ENCODE measurements at regions not wholly inside any gene's neighbourhood (a gene's known extent, or its start where the extent isn't known, plus 50 kb on each side); places are given as distances from the start of the nearest gene placed in this dataset.
"Not testable (repeated sequence)": the region's sequence is repeated elsewhere in the genome, so short reads cannot be mapped to it uniquely, and the experiment has no call there.

DNA sequence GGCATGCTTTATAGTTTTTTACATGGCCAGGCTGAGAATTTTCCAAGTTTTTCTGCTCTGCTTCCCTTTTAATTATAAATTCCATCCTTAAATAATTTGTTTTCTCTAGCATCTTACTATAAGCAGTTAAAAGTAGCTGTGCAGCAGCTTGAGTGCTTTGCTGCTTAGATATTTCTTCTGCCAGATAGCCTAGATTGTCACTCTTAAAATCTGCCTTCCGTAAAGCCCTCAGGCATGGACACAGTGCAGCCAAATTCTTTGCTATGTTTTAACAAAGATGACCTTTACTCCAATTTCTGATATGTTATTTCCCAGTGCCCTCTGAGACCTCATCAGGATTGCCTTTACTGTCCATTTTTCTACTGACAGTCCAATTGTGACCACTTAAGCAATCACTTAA is 92.6 kb upstream of the SGK1 start:
- no peak overlapping the region for H3K4me3 Mint-ChIP-seq
- peaks cover 3 to 11% (median 5%) of the 10 kb centered on the region in 5 donors for H3K9me3 Mint-ChIP-seq
- no peak overlapping the region for H3K27ac Mint-ChIP-seq
- Histone ChIP-seq H3K4me3 (ENCODE audit: low read length) (no peak overlapping the region), H3K4me1 (ENCODE audit: insufficient read depth, low read length) (no peaks in the 10 kb centered on the region), H3K27me3 (ENCODE audit: insufficient read depth, low read length, poor library complexity, severe bottlenecking) (no peaks in the 10 kb centered on the region), H3K36me3 (ENCODE audit: insufficient read depth, low read length) (no peaks in the 10 kb centered on the region), H3K27ac (ENCODE audit: low read depth, low read length) (no peak overlapping the region), H3K9me3 (ENCODE audit: low read length) (peaks cover 5% of the 10 kb centered on the region)
- peaks cover 0 to 10% (median 1%) of the 10 kb centered on the region in 3 donors for H3K36me3 Mint-ChIP-seq
- no peaks in the 10 kb centered on the region for H3K27me3 Mint-ChIP-seq
- DNase-seq: no peak
- CTCF ChIA-PET: no interaction called here
- no peaks in the 10 kb centered on the region for H3K4me1 Mint-ChIP-seq
- POLR2A ChIA-PET: no interaction called here

- no peak for DNase-seq
- Histone ChIP-seq H3K27ac (ENCODE audit: low read depth, low read length) (no peak overlapping the region), H3K4me3 (ENCODE audit: low read length) (no peak overlapping the region), H3K27me3 (ENCODE audit: insufficient read depth, low read length, poor library complexity, severe bottlenecking) (no peaks in the 10 kb centered on the region), H3K4me1 (ENCODE audit: insufficient read depth, low read length) (no peaks in the 10 kb centered on the region), H3K9me3 (ENCODE audit: low read length) (no peaks in the 10 kb centered on the region), H3K36me3 (ENCODE audit: insufficient read depth, low read length) (no peaks in the 10 kb centered on the region)
- CTCF ChIA-PET: no interaction called here
- no peaks in the 10 kb centered on the region for H3K4me1 Mint-ChIP-seq
- H3K36me3 Mint-ChIP-seq: peaks cover 0 to 5% (median 1%) of the 10 kb centered on the region in 3 donors
- POLR2A ChIA-PET: no interaction called here
- H3K4me3 Mint-ChIP-seq: no peak overlapping the region
- no peak overlapping the region for H3K27ac Mint-ChIP-seq
- no peaks in the 10 kb centered on the region for H3K27me3 Mint-ChIP-seq
- H3K9me3 Mint-ChIP-seq: peaks cover 0 to 4% (median 0%) of the 10 kb centered on the region in 5 donors
Measured at GRCh38 chr6:134407791-134408190, 89.9 kb upstream of the SGK1 start.

- no peaks in the 10 kb centered on the region for H3K27me3 Mint-ChIP-seq
- no peak overlapping the region for H3K27ac Mint-ChIP-seq
- H3K9me3 Mint-ChIP-seq: no peaks in the 10 kb centered on the region
- peaks cover 0 to 4% (median 1%) of the 10 kb centered on the region in 3 donors for H3K36me3 Mint-ChIP-seq
- ChIA-PET CTCF (no interaction called here), POLR2A (no interaction called here)
- Histone ChIP-seq H3K27ac (ENCODE audit: low read depth, low read length) (no peak overlapping the region), H3K27me3 (ENCODE audit: insufficient read depth, low read length, poor library complexity, severe bottlenecking) (no peaks in the 10 kb centered on the region), H3K4me3 (ENCODE audit: low read length) (no peak overlapping the region), H3K9me3 (ENCODE audit: low read length) (no peaks in the 10 kb centered on the region), H3K36me3 (ENCODE audit: insufficient read depth, low read length) (no peaks in the 10 kb centered on the region), H3K4me1 (ENCODE audit: insufficient read depth, low read length) (no peaks in the 10 kb centered on the region)
- no peaks in the 10 kb centered on the region for H3K4me1 Mint-ChIP-seq
- no peak for DNase-seq
- no peak overlapping the region for H3K4me3 Mint-ChIP-seq
Measured at GRCh38 chr6:134406311-134406710, 88.4 kb upstream of the SGK1 start.

DNA sequence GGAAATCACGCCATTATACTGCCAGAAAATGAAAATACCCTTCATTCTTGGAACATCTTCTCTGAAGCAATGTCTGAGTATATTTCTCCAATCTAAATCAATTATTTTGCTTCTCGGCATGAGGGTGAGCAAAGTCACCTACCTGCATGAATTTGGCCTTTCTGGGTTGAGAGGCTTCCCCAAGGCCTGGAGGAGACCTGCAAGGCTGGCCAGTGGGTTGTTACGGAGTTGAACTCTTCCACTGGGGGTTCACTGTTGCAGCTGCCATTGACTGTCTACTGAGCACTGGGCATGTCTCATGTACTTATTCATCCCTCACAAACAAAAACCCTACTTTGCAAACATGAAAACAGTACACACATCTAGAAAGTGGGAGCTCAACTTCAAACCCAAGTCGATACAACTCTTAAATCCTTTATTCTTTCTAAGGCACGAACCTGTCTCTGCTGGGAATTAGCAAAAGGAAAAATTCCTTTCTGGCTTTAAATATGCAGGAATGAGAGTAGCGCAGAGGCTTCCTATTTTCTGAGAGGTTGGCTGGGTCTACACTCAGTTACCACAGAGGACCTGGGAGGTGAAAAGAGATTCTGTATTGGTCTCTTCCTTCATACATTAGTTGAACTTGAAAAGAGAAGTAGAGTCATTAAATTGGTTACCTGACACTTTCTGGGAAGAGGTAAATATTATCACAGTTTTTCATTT is 87.6 kb upstream of the SGK1 start:
- POLR2A ChIA-PET: no interaction called here
- Mint-ChIP-seq H3K36me3 (no peaks in the 10 kb centered on the region), H3K4me3 (no peak overlapping the region), H3K4me1 (no peaks in the 10 kb centered on the region), H3K27ac (no peak overlapping the region), H3K27me3 (no peaks in the 10 kb centered on the region), H3K9me3 (no peaks in the 10 kb centered on the region)
- Histone ChIP-seq H3K4me1 (ENCODE audit: insufficient read depth, low read length) (no peaks in the 10 kb centered on the region), H3K27ac (ENCODE audit: low read depth, low read length) (no peak overlapping the region), H3K4me3 (ENCODE audit: low read length) (no peak overlapping the region), H3K27me3 (ENCODE audit: insufficient read depth, low read length, poor library complexity, severe bottlenecking) (no peaks in the 10 kb centered on the region), H3K9me3 (ENCODE audit: low read length) (no peaks in the 10 kb centered on the region), H3K36me3 (ENCODE audit: insufficient read depth, low read length) (no peaks in the 10 kb centered on the region)
- DNase-seq: no peak
- CTCF ChIA-PET: no interaction called here

- H3K27ac ChIP-seq (ENCODE audit: low read depth, low read length); POLR2A ChIA-PET; H3K36me3 Mint-ChIP-seq; H3K27ac Mint-ChIP-seq; H3K4me3 Mint-ChIP-seq; H3K27me3 ChIP-seq (ENCODE audit: insufficient read depth, low read length, poor library complexity, severe bottlenecking); CTCF ChIA-PET; DNase-seq; H3K4me1 ChIP-seq (ENCODE audit: insufficient read depth, low read length); H3K27me3 Mint-ChIP-seq; H3K9me3 Mint-ChIP-seq; H3K9me3 ChIP-seq (ENCODE audit: low read length); H3K4me1 Mint-ChIP-seq; H3K36me3 ChIP-seq (ENCODE audit: insufficient read depth, low read length); H3K4me3 ChIP-seq (ENCODE audit: low read length): not testable (repeated sequence)
Measured at GRCh38 chr6:134403312-134403711, 85.4 kb upstream of the SGK1 start.

GRCh38 chr6:134402372-134402984 is 84.6 kb upstream of the SGK1 start:
- DNase-seq: no peak
- H3K27ac ChIP-seq (ENCODE audit: low read depth, low read length): no peak overlapping the region
- no peaks in the 10 kb centered on the region for H3K4me1 ChIP-seq (ENCODE audit: insufficient read depth, low read length)
- H3K36me3 ChIP-seq (ENCODE audit: insufficient read depth, low read length): no peaks in the 10 kb centered on the region
- no peaks in the 10 kb centered on the region for H3K27me3 ChIP-seq (ENCODE audit: insufficient read depth, low read length, poor library complexity, severe bottlenecking)
- ChIA-PET CTCF (no interaction called here), POLR2A (interaction anchor here (0.6 kb wide), 1 partner anchor 239 kb away, joined by 6 read pairs; no protein-coding TSS in a partner anchor)
- Mint-ChIP-seq H3K4me1 (no peaks in the 10 kb centered on the region), H3K36me3 (no peaks in the 10 kb centered on the region), H3K4me3 (no peak overlapping the region), H3K27ac (peak overlapping the region in 1 of 8 donors; percentile 34), H3K9me3 (no peaks in the 10 kb centered on the region), H3K27me3 (no peaks in the 10 kb centered on the region)
- H3K9me3 ChIP-seq (ENCODE audit: low read length): no peaks in the 10 kb centered on the region
- no peak overlapping the region for H3K4me3 ChIP-seq (ENCODE audit: low read length)

DNA sequence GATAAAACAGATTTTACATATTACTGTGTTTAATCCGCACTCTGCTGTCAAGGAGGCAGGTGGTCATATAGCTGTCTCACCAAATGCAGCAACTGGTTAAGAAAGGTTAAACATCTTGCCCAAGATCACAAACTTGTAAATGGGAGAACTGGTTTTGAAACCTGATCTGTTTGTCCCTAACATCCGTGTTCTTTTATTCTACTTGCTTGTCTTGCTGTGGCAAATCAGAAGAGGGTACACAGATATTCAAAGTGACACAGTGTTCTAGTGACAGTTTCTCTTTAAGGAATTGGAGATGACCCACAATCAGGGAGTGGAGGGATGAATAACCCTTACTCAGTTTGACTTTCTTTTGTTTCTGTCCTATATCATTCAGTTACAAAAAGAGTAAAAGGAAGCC is 83.0 kb upstream of the SGK1 start:
- no peak for DNase-seq
- H3K4me3 ChIP-seq (ENCODE audit: low read length): no peak overlapping the region
- Mint-ChIP-seq H3K4me1 (no peaks in the 10 kb centered on the region), H3K27ac (no peak overlapping the region), H3K36me3 (no peaks in the 10 kb centered on the region), H3K27me3 (no peaks in the 10 kb centered on the region), H3K9me3 (no peaks in the 10 kb centered on the region), H3K4me3 (no peak overlapping the region)
- ChIA-PET CTCF (no interaction called here), POLR2A (no interaction called here)
- H3K27ac ChIP-seq (ENCODE audit: low read depth, low read length): no peak overlapping the region
- no peaks in the 10 kb centered on the region for H3K36me3 ChIP-seq (ENCODE audit: insufficient read depth, low read length)
- no peaks in the 10 kb centered on the region for H3K9me3 ChIP-seq (ENCODE audit: low read length)
- H3K4me1 ChIP-seq (ENCODE audit: insufficient read depth, low read length): no peaks in the 10 kb centered on the region
- no peaks in the 10 kb centered on the region for H3K27me3 ChIP-seq (ENCODE audit: insufficient read depth, low read length, poor library complexity, severe bottlenecking)

- Histone ChIP-seq H3K4me1 (ENCODE audit: insufficient read depth, low read length) (no peaks in the 10 kb centered on the region), H3K4me3 (ENCODE audit: low read length) (no peak overlapping the region), H3K9me3 (ENCODE audit: low read length) (no peaks in the 10 kb centered on the region), H3K27ac (ENCODE audit: low read depth, low read length) (no peak overlapping the region), H3K36me3 (ENCODE audit: insufficient read depth, low read length) (no peaks in the 10 kb centered on the region), H3K27me3 (ENCODE audit: insufficient read depth, low read length, poor library complexity, severe bottlenecking) (no peaks in the 10 kb centered on the region)
- H3K27me3 Mint-ChIP-seq: peaks cover 0 to 3% of the 10 kb centered on the region in 2 donors
- CTCF ChIA-PET: no interaction called here
- DNase-seq: no peak
- no peak overlapping the region for H3K27ac Mint-ChIP-seq
- no peak overlapping the region for H3K4me3 Mint-ChIP-seq
- no peaks in the 10 kb centered on the region for H3K36me3 Mint-ChIP-seq
- H3K9me3 Mint-ChIP-seq: no peaks in the 10 kb centered on the region
- POLR2A ChIA-PET: no interaction called here
- H3K4me1 Mint-ChIP-seq: no peaks in the 10 kb centered on the region
Measured at GRCh38 chr6:134398453-134398852, 80.5 kb upstream of the SGK1 start.
